ENCODE measurements at regions not wholly inside any gene's neighbourhood (a gene's known extent, or its start where the extent isn't known, plus 50 kb on each side); places are given as distances from the start of the nearest gene placed in this dataset.

DNA sequence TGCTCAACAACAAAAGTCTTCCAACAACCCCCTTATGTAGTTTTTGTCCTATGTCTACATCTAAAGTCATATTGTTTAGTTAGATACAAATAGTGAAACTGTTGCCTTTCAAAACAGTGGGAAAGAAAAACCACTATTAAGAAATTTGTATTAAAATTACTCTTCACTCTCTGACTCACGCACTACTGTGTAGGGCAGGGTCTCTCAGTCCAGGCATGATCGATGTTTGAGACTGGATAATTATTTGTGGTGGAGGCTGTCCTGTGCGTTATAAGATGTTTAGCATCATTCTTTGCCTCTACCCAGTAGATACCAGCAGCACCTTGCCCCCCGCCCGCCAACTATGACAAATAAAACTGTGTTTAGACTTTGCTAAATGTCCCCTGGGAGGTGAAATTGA is 369.4 kb upstream of the ZEB2 start:
- FAIRE-seq = no peak

DNA sequence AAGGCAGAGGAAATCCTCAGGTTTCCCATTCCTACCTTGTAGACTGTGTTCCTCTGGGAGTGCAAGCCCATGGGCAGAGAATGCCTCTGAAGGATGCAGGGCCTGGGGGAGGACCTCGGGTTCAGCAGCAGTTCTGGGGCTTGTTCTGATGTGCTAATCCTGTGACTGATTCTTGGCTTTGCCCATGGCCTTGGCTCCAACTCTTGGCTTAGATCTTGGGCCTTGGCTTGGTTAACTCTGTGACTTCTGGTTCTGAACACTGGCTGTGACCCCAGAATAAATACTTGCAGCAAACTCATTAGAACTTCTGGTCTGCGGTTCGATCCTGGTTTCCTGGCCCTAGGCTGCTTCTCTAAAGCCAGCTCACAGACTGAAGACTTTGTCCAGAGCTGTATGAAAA is 366.9 kb upstream of the ZEB2 start:
- no peak for FAIRE-seq

DNA sequence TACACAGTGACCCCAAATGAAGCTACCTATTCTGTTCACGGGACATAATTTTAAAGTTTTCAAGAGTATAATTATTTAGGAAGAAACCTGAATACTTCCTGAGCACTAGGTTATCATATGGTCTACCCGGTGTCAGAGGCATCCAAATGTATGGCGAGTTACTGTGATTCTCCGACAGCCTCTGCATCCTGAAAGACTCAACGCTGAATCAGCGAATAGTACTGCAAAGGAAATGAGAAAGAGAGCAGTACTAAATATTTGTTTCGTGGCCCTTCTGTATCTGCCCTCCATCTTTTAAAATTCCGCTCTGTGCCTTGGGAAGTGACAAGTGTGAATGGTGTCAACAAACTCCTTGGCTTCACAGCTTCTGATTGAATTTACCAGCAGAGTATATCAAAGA is 358.0 kb upstream of the ZEB2 start:
- FAIRE-seq = no peak

DNA sequence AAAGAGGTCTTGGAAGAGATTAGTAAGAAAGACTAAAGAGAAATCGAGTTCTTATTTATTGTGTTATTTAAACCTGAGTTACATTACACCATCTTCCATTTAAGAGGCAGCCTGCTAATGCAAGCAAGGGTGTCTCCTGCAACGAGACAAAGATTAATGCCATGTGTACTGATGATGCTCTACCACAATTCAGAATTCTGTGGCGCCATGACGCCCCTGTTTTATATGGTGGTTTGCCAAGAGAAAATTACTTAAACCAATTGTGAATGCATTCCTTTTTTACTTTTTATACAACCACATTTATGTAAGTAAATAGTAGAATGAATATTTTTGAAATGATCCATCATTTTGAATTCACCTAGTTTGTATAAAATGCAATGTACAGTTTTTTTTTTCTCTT is 356.1 kb upstream of the ZEB2 start:
- no peak for FAIRE-seq

DNA sequence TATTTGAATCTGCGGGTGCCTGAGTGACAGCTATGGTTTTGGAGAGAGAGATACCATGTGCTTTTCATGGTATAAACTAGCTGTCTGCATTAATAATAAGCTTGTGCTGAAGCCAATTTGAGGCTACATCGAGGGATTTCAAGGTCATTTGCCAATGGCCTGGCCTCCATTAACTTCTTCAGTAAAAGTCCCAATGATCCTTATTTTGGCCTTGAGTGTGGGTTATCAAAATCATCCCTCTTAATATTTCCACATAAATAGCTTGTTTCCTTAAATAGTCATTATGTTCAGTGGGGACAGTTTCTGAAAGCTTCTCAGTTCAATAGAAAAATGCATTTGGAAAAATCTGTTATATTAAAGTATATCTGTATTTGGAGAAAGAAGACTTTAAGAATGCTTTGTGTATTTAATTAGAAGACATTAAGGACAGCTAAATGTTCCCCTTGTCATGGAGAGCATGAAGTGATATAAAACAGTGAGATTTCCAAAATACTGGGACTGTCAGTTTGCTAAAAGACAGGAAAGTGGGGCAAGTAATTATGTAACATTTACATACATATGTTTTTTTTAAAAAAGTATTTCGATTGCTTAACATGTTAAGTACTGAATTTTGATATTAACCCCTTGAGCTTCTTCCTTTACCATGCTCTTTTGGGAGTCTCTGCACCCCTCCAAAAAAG is 355.5 kb upstream of the ZEB2 start:
- FAIRE-seq = no peak

DNA sequence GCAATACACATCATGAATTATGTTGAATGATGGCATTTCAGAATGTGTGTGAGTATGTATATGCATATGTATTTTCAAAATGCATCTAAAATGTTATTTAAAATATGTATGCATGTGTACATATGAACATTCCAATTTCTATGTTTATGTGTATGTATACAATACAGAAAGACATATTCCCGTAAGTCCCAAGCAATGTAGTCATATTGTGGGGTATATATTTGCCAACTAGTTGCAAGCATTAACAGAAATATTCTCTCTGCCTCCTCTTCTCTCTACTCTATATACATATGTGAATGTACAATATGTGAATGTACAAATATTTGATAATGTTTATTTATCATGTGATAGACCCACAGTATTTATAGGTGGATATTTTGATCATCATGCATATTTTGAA is 345.8 kb upstream of the ZEB2 start:
- FAIRE-seq = no peak

DNA sequence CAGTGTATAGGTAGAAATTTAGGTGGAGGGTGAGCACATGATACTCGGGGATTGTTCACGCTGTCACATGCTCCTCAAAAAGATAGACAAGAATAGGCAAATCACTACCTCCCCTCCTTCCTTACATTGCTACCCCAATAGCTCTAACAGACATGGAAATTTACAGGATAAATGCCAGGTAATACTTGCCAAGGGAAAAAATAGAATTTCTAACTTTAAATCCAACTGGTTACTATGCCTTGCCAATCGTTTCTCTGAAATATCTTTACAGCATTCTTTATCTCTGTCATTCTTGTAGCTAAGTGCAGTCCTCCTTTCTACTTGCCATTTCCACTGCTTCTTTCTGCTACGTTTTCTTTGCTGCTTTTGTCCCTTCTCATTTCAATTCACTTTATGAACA is 339.8 kb upstream of the ZEB2 start:
- FAIRE-seq = no peak

DNA sequence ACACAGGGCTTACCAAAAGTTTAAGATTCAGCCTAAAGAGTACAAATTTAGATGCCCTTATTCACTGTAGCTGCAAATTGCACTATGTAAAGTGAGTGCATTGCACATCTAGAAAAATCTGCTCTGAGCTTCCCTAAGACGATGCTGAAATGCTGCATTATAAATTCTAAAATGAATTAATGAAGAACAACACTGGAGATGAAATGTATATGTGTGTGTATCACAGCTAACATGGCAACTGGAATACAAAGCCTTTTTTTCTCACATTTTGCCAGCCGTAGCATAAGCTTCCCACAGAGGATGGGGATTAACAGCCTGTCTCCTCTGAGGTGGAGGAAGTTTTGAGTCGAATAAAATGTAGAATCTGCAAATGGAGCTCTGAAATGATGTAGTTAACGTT is 338.3 kb upstream of the ZEB2 start:
- FAIRE-seq = no peak

DNA sequence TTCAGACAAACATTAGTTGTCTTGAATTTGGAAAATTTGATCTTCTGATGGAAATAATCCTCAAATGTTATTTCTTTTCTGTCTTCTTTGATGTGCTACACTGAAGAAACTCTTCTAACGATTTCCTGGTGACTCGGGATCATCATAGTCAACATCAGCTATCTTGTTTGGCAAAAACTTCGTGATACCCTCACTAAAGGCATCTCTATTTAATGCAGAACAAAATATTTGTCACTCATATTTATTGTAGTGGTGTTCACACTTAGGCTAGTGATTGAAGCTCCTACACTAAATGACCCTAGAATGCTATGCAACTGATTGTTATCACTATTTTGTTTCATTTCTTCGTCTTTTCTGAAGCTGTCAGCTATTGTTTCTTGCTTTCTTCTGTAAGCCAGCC is 334.7 kb upstream of the ZEB2 start:
- no peak for FAIRE-seq

DNA sequence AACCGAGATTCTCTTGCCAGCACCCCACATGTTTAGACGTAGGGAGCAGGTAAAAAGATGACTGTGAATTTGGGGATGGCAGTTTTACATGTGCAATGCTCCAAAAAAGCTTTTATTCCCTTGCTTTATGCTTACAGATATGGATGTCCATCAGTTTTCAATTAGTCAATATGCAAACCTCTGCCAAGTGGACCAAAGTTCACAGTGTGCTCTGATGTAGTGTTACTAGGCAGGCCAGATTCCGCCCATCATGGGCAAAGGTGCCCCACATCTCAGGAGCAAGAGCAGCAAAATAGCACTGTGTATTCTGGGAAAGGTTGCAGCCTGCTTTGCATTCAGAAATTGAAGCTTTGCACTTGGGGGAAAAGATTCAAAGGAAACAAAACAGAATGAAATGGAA is 329.7 kb upstream of the ZEB2 start:
- FAIRE-seq = no peak

DNA sequence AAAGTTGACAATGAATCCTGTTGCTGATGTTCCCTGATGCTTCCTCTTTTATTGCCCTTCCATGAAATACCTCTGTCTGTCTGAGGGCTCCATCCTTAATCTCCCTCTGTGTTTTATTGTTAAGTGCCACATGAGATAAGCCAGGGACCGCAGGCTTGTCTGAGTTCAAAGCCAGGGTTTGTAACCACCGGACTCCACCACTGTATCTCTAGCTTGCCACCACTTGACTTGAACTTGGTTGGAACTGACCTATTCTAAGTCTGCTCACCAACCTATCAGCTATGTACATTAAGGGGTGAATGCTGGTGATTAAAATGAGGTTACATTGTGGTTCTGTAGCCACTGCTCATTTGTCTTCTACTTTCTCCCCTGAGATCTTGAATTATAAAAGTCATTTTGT is 328.5 kb upstream of the ZEB2 start:
- no peak for FAIRE-seq

DNA sequence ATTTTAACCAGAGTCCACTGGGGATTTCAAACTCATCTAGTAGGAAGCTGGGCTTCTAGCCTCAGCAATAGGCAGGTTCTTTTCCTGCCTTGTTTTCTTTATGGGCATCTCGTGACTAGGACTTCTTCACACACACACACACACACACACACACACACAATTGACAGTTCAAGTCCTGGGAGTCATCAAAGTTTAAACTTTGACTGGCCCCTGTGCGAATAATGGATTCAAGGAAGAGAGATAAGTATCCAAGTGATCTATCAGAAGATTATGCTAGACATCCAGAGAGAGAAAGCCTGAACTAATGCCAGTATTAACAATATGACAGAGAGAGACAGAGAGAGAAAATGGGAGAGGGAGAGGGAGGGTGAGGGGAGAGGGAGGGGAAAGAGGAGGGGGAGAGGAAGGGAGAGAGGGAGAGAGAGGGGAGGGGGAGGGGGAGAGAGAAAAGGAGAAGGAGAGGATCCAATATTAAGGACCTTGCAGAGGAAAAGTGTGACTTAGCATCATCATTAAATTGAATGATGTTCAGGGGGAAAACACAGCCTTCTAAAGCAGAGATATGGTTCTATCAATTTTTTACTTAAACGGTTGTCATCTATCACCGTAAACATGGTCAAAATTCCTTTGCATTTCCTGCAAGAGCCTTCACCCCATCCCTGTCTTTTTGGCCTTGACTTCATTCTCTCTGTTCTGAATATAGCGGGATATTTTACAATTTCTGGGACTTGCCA is 327.6 kb upstream of the ZEB2 start:
- no peak for FAIRE-seq

DNA sequence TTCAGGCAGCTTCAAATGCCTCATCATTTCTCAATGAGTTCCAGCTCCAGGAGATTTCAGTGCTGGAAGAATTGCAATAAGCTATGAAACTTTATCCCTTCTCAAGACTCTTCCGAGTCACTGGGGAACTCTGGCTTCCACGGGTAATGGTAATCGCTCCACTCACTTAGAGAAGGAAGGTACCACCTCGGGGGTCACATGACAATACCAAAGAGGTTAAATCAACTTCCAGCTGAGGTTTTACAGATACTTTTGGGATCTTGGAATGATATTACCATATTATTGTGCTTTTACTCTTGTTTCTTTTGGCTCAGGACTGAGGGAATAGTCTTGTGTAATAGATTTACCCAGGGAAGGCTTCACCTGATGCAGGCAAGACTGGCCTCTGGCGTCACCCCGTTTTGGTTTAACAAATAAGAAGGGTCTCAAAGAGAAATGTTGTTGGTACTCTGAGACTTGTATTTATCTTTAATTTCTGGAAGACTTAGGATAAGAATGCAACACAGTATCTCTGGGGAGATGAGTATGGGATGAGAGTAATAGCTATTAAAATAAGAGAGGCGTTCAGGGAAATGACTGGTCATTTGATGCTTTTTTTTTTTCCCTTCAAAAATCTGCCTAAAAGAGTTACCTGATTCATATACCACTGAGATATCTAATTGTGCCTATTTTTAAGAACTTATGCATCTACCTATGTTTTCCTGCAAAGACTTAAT is 316.9 kb upstream of the ZEB2 start:
- no peak for FAIRE-seq

DNA sequence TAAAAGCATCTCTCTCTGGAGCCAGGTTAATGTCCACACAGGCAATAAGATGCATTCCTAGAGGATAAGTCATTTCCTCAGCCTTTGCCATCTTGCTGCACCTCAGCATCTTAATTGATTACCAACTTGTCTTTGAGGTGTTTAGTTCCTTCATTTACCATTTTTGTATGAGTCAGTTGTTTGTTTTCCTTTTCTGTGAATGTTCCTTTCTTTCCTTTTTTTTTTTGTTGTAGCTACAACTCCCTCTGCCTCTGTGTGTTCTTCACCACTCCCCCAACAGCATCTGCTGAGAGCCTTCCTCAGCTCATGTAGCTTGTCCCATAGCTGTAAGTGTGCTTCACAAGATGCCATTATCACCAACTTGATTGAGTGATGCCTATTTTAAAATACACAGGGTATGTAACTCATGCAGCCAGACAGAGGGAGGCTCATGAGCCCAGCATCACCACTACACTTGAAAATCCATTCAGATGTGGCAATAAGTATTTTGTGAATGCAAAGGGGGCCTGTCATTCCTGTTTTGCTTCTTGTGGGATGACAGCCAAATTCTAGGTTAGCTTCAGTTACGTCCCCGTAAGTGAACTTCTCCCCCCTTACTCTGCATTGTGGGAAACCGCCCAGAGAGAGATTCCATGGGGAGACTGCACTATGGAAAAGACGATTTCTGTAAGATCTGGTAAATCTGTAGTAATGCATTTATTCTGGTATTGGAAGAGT is 315.9 kb upstream of the ZEB2 start:
- FAIRE-seq = no peak

DNA sequence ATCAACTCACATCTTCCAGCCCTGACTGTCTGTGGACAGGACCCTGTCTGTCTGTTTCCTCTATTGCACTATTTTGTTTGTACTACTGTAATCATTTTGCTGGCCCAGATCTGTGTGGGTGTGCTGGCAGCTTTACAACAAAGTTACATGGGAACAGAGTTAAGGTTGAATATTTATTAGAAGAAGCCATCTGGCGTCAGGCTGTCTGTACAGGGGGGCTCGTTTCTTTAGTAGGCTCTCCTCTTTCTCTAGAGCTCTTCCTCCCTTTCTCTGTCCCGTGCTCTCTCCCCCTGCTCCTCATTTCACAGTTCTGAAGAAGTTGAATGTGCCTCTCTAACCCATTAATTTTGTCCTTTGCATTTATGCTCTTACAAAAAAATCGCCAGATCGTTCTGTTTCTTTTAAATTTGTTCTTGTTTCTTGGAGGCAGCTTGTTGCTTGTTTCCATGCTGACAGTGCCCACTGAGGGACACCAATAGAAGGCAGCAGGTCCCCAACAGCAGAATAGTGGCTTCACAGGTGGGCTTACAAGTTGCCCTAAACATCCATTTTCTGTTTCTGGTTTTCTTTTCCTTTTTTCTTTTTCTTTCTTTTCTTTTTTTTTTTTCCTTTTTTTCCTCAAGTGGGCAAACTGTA is 315.2 kb upstream of the ZEB2 start:
- no peak for FAIRE-seq

DNA sequence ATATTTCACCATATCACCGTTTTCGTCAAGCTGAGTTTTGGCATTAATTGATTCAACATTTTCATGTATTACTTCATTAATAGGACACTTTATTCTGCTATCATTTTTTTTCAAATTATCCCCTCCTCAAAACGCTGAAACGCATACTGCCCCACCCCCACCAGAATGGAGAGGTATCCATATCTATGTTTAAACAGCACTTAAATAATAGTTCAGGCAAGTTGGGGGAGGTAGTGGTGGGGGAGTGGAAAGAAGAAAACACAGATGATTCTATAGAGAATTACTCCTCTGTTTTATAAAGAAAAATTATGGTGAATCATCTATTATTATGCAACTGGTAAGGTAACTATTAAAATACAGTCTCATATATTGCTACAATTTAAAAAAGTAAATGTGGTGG is 314.4 kb upstream of the ZEB2 start:
- no peak for FAIRE-seq

DNA sequence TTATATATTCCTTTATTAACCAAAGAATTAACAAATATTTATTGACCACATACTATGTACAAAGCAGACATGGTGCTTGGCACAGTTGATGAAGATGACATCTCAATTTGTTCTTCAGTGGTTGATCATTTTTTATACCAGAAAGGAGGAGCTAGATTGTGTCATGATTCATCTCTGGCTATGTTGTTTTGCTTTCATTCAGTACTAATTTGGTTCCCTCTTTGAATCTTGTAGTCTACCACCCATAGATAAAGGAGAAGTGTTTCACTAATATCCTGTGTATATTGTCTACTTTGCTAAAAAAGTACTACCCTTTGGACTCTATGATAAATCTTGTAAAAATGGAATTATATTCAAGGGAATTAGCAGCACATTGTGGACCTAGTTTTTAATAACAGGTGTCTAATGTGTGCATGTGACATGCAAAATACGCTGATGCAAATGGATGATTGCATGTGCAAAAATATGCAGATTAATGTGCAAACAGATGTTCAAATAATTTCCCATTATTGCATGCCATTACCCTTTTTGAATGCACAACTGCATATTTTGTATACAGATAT is 313.2 kb upstream of the ZEB2 start:
- FAIRE-seq = no peak

DNA sequence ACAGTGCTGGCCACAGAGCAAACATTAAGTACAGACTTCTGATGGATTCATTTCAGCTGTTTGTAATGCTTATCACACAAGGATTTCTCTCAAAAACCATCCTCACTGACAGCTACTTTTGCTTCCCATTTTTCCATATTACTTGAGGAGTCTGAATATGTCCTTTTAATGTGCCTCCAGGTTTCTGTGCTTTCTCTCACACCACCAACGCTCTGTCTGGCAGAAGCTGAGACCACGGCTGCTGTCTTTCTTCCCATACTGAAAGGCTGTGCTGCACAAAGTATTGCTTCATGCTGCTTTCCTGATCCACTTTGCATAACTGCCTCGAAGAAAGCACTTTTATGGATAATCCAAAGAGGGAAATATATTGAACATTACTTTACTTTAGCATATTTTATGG is 312.1 kb upstream of the ZEB2 start:
- no peak for FAIRE-seq

DNA sequence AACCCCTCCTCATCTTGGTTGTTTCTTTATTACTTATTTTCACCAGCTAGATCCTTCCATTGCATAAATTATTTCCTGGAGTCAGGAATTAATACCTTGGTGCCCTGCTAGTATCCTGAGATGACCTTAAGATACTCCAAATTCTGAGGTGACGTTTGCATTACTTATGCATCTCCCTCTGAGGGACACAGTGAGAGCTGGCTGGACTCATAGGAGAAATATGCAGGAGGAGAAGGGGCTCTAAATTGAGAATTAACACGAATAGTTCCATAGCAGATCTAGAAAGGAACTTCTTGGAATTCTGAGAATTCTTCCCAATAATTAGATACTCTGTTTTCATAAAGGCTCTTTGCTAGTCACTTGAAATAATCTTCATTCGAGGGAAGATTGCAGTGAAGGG is 310.6 kb upstream of the ZEB2 start:
- FAIRE-seq = no peak

DNA sequence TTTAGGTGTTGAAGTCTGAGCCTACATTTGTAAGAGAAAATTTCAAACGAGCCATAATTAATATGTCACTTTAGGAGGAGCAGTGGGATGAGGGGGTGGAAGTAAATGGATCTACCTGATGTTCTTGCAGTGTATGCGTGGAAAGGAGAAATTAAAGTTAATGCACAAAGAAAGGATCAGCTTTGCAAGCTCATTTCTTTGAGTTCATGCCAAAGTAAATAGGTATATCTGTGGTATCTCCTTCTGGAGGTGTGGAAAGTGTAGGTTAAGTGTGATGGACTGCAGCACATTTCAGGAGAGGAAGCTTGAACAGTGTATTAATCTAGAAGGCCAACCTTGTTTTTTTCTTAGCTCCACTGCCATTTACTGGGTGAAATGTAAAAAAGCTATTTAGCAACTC is 307.5 kb upstream of the ZEB2 start:
- FAIRE-seq = no peak

DNA sequence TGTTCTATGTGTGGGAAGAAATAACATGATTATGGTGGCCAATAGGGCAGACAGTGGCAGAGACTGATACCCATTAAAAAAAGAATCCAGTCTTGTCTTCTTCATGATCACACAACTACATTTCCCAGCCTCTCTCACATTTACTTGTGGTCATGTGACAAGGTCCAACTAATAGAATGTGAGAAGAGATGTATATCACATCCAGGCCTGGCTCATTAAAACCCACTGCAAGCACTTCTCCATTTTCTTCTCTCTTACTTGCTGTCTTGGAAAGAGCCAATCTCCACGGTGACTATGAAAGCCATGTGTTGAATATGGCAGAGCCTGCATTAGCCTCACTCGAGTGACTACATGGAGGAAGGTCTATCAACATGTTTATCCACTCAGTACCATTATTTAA is 306.2 kb upstream of the ZEB2 start:
- no peak for FAIRE-seq

DNA sequence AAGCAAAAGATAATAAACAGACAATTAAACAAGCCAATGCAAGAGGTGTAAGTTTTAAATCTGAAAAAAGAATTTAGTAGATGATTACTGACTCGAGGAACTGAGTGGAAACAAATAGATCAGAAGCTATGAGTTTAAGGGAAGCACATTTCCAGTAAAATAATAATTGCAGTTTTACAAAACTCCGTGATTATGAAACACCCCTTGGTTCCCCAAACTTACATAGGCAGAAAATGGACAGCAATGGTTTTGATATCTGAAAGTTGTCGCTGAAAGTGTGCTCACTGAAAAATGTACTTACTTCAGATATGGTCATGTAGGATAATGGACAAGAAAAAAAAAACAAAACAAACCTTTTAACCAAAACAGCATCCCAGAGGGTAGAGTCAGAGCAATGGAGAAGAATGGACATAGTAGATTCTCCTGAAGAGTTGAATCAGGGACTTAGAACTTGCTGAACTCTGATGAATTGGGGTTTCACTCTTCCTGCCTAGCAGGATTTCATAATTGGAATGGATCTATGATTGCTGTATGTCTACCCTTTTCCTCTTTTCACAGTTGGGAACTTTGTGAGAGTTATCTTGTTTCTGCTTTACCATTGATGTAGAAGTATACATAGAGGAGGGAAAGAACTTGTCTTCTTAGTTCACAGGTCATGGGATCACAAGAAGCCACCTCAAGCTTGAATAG is 305.6 kb upstream of the ZEB2 start:
- FAIRE-seq = no peak

Data from colon (tissue), 2 donors.